ENCODE measurements at regions not wholly inside any gene's neighbourhood (a gene's known extent, or its start where the extent isn't known, plus 50 kb on each side); places are given as distances from the start of the nearest gene placed in this dataset.

DNA sequence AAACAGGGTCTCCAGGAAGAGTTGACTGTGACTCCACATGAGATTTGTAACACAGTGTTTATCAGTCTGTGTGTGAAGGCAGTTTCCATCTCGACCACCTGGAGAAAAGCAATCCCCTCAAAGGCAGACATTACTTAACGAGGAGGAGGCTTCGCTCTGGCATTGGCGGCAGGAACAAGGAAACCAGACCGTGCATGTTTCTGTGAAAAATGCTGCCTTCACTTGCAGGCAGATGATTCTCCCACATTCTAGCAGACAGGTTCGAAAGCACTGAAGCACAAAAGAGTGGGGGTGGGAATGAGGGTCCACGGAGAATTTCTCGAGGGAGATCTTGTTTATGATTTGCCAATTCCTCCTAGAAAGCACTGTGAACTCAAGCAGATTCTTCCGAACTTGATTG, 414.0 kb downstream of the SLC4A3 start:
- Histone ChIP-seq H3K4me2 (no peak overlapping the region), H3K27me3 (no peaks in the 10 kb centered on the region), H3K4me1 (no peaks in the 10 kb centered on the region), H3K9ac (no peak overlapping the region), H3K27ac (no peak overlapping the region), H4K20me1 (no peaks in the 10 kb centered on the region), H3K9me3 (replicated peaks in 1 of 11) (no peaks in the 10 kb centered on the region), H3K36me3 (no peaks in the 10 kb centered on the region), H3K4me3 (no peak overlapping the region)
- no peak for TF ChIP-seq Cebpa-rat (IDR thresholded peaks at IDR 0.05)

DNA sequence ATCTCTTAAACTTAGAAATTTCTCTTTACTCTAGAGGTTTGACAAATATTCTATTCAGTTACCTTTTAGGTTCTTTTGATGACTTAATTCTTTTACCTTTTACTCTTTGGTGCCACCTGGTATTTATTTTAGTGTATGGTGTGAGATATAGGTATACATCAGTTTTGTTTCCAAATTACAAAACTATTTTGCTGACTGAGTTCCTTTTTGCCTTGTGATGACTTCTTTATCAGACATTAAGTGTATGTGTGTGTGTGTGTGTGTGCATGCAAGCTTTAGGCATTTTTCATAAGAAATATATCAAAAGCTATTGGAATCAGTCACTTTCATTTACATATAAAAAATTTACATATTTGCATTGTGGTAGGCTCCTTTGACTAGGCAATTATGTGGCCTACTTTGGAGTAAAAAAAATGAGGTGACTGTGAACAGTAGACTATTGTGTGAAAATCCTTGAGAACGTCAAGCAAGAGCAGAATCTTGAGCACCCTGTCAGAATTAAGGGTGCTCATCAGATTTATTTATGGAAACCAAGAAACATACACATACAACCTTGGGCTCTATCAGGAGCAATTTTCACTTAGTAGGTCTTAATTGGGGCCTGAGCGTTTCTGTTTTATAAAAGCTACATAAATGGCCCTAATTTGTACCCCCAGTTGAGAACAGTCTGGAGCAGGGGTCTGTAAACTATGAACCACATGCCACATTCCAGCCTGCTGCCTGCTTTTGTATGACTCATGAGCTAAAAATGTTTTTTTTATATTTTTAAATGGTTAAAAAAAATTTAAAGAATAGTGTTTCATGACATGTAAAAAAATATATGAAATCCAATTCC, 415.9 kb downstream of the SLC4A3 start:
- no peaks in the 10 kb centered on the region for H4K20me1 ChIP-seq
- no peaks in the 10 kb centered on the region for H3K4me1 ChIP-seq
- no peak for TF ChIP-seq Cebpa-rat (IDR thresholded peaks at IDR 0.05)
- no peaks in the 10 kb centered on the region for H3K36me3 ChIP-seq
- H3K27ac ChIP-seq: no peak overlapping the region
- no peaks in the 10 kb centered on the region for H3K27me3 ChIP-seq
- no peak overlapping the region for H3K4me2 ChIP-seq
- no peak overlapping the region for H3K4me3 ChIP-seq
- no peak overlapping the region for H3K9ac ChIP-seq
- no peaks in the 10 kb centered on the region for H3K9me3 ChIP-seq (replicated peaks in 1 of 11)

GRCh38 chr2:220043990-220044335, 416.5 kb downstream of the SLC4A3 start:
- Histone ChIP-seq H4K20me1 (no peaks in the 10 kb centered on the region), H3K4me3 (no peak overlapping the region), H3K27ac (no peak overlapping the region), H3K27me3 (no peaks in the 10 kb centered on the region), H3K9me3 (replicated peaks in 1 of 11) (no peaks in the 10 kb centered on the region), H3K36me3 (no peaks in the 10 kb centered on the region), H3K9ac (no peak overlapping the region), H3K4me2 (no peak overlapping the region), H3K4me1 (no peaks in the 10 kb centered on the region)
- no peak for TF ChIP-seq Cebpa-rat (IDR thresholded peaks at IDR 0.05)

DNA sequence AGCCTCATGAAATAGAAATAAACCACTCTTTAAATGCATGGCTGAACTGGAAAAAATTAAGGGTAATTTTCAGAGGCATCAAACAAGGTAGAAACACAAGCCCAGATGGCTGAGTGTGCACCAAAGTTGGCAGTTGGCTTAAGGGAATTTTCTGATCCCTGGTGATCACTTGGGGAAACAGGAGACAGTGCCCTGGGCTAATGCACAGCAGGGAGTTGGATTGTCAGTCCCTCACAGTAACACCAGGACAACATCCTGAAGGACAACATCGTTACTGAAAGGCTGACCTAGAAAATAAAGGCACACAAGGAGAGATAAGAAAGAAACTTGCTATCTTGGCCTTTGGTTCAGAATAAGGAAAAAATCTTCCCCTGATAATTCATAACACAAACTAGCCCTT, 417.0 kb downstream of the SLC4A3 start:
- H4K20me1 ChIP-seq: no peaks in the 10 kb centered on the region
- no peaks in the 10 kb centered on the region for H3K36me3 ChIP-seq
- H3K4me2 ChIP-seq: no peak overlapping the region
- no peak overlapping the region for H3K9ac ChIP-seq
- H3K4me3 ChIP-seq: no peak overlapping the region
- H3K4me1 ChIP-seq: no peaks in the 10 kb centered on the region
- H3K27me3 ChIP-seq: no peaks in the 10 kb centered on the region
- H3K27ac ChIP-seq: no peak overlapping the region
- no peaks in the 10 kb centered on the region for H3K9me3 ChIP-seq (replicated peaks in 1 of 11)
- TF ChIP-seq Cebpa-rat (IDR thresholded peaks at IDR 0.05): no peak

- Histone ChIP-seq H3K27me3 (no peaks in the 10 kb centered on the region), H3K27ac (no peak overlapping the region), H3K4me2 (no peak overlapping the region), H3K4me1 (no peaks in the 10 kb centered on the region), H3K9ac (no peak overlapping the region), H3K9me3 (replicated peaks in 1 of 11) (no peaks in the 10 kb centered on the region), H3K36me3 (no peaks in the 10 kb centered on the region), H4K20me1 (no peaks in the 10 kb centered on the region), H3K4me3 (no peak overlapping the region)
- TF ChIP-seq Cebpa-rat (IDR thresholded peaks at IDR 0.05): no peak
Observed at GRCh38 chr2:220046507-220046906, 419.1 kb downstream of the SLC4A3 start.

- Histone ChIP-seq H3K27ac (no peak overlapping the region), H3K4me3 (no peak overlapping the region), H3K36me3 (no peaks in the 10 kb centered on the region), H3K27me3 (no peaks in the 10 kb centered on the region), H3K9me3 (replicated peaks in 1 of 11) (peaks cover 8 to 17% (median 12%) of the 10 kb centered on the region in 11 experiments; a peak in 13 of 22 replicates), H3K4me2 (no peak overlapping the region), H4K20me1 (no peaks in the 10 kb centered on the region), H3K4me1 (no peaks in the 10 kb centered on the region), H3K9ac (no peak overlapping the region)
- no peak for TF ChIP-seq Cebpa-rat (IDR thresholded peaks at IDR 0.05)
Observed at GRCh38 chr2:220051716-220052115, 424.3 kb downstream of the SLC4A3 start.

DNA sequence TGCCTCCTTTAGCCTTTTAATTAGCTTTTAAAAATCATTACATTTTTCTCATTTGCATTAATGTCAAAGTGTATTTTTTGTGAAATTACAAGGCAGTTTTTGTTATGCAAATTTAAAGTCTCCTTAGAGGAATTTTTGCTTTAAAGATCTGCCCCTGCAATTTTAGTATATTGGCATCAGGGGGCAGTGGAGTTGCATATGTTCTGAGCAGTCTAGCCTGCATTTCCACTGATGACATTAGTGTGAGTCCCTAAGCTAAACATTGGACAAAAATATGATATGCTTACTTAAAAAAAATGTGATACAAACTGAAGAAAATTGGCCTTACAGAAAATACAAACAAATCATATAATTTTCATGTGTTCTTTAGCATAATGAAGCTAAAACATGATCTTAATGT, 426.5 kb downstream of the SLC4A3 start:
- no peaks in the 10 kb centered on the region for H4K20me1 ChIP-seq
- H3K4me2 ChIP-seq: no peak overlapping the region
- H3K9ac ChIP-seq: no peak overlapping the region
- H3K36me3 ChIP-seq: no peaks in the 10 kb centered on the region
- peaks cover 8 to 17% (median 12%) of the 10 kb centered on the region in 11 experiments; a peak in 13 of 22 replicates for H3K9me3 ChIP-seq (replicated peaks in 1 of 11)
- no peak overlapping the region for H3K4me3 ChIP-seq
- no peaks in the 10 kb centered on the region for H3K4me1 ChIP-seq
- H3K27ac ChIP-seq: no peak overlapping the region
- H3K27me3 ChIP-seq: no peaks in the 10 kb centered on the region
- TF ChIP-seq Cebpa-rat (IDR thresholded peaks at IDR 0.05): no peak

- no peaks in the 10 kb centered on the region for H3K36me3 ChIP-seq
- H3K27ac ChIP-seq: no peak overlapping the region
- H3K4me1 ChIP-seq: no peaks in the 10 kb centered on the region
- TF ChIP-seq Cebpa-rat (IDR thresholded peaks at IDR 0.05): no peak
- no peak overlapping the region for H3K9ac ChIP-seq
- H3K4me2 ChIP-seq: no peak overlapping the region
- peaks cover 8 to 17% (median 12%) of the 10 kb centered on the region in 11 experiments; a peak in 13 of 22 replicates for H3K9me3 ChIP-seq (replicated peaks in 1 of 11)
- no peaks in the 10 kb centered on the region for H4K20me1 ChIP-seq
- no peak overlapping the region for H3K4me3 ChIP-seq
- no peaks in the 10 kb centered on the region for H3K27me3 ChIP-seq
Observed at GRCh38 chr2:220057391-220057790, 430.0 kb downstream of the SLC4A3 start.

GRCh38 chr2:220057916-220058315, 430.5 kb downstream of the SLC4A3 start:
- H3K4me2 ChIP-seq: no peak overlapping the region
- H4K20me1 ChIP-seq: no peaks in the 10 kb centered on the region
- peaks cover 8 to 17% (median 12%) of the 10 kb centered on the region in 11 experiments; a peak in 13 of 22 replicates for H3K9me3 ChIP-seq (replicated peaks in 1 of 11)
- H3K27me3 ChIP-seq: no peaks in the 10 kb centered on the region
- no peak for TF ChIP-seq Cebpa-rat (IDR thresholded peaks at IDR 0.05)
- no peak overlapping the region for H3K4me3 ChIP-seq
- H3K4me1 ChIP-seq: no peaks in the 10 kb centered on the region
- no peak overlapping the region for H3K27ac ChIP-seq
- H3K36me3 ChIP-seq: no peaks in the 10 kb centered on the region
- no peak overlapping the region for H3K9ac ChIP-seq
